ENCODE measurements at regions not wholly inside any gene's neighbourhood (a gene's known extent, or its start where the extent isn't known, plus 50 kb on each side); places are given as distances from the start of the nearest gene placed in this dataset.
"Not testable (repeated sequence)": the region's sequence is repeated elsewhere in the genome, so short reads cannot be mapped to it uniquely, and the experiment has no call there.

DNA sequence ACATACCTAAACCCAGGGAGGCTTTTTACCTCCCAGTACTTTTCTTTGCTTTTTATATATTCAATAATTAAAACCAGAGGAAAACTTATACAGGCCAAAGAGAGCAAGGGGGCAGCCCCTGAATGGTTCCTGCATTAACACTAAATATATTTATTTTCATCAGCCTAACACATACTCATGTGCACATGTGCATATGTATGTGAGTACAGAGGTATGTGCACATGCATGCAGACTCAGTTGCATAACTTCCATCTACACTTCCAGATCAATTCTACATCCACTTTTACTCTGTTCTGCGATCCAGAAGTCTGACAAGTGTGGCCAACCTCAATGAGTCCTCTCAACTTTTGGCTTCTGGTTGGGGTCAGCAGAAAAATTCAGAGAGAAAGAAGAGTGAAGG lies 794.2 kb downstream of the DHX35 start:
- Histone ChIP-seq H3K27me3 (replicated peaks; ENCODE audit: control insufficient read depth, insufficient read depth, low read length) (peaks cover 9% of the 10 kb centered on the region), H3K4me3 (ENCODE audit: low read length) (no peak overlapping the region), H3K9me3 (ENCODE audit: control insufficient read depth, low read length) (no peaks in the 10 kb centered on the region), H3K36me3 (ENCODE audit: control insufficient read depth, insufficient read depth, low read length, severe bottlenecking) (no peaks in the 10 kb centered on the region), H3K4me1 (ENCODE audit: control insufficient read depth, insufficient read depth, low read length) (no peaks in the 10 kb centered on the region), H3K9ac (ENCODE audit: low read length) (no peak overlapping the region)
- no peak for DNase-seq (ENCODE audit: low read depth)

DNA sequence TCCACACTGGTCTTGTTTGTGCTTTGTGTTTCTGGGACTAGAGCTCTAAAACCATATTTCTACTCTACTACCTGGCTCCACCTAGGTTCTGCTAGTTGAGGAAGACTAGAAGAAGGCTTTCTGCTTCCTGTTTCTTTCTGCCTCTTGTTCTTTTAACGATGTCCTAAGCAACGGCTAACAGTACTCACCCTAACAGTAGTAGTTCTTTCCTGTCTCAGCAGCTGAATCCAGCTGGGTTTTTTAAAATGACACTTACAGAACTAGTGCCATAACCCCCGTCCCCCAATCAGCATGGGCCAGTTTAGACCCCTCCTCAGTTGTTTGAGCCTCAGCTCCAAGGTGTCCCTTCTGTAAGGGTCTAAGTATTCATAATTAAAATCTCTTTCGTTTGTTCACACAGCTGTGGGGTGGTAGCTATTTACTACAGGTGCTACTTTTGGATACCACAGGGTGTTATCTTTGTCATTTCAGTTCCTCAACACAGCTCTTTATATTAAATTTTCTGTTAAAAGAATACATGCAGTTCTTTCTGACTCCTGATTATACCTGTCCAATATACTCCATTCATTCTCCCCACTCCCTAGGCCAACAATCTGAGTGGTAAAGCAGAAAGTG lies 790.2 kb downstream of the DHX35 start:
- Histone ChIP-seq H3K4me3 (ENCODE audit: low read length) (no peak overlapping the region), H3K4me1 (ENCODE audit: control insufficient read depth, insufficient read depth, low read length) (no peaks in the 10 kb centered on the region), H3K9ac (ENCODE audit: low read length) (no peak overlapping the region), H3K27me3 (replicated peaks; ENCODE audit: control insufficient read depth, insufficient read depth, low read length) (peaks cover 9% of the 10 kb centered on the region), H3K36me3 (ENCODE audit: control insufficient read depth, insufficient read depth, low read length, severe bottlenecking) (no peaks in the 10 kb centered on the region), H3K9me3 (ENCODE audit: control insufficient read depth, low read length) (peaks cover 27% of the 10 kb centered on the region)
- no peak for DNase-seq (ENCODE audit: low read depth)

DNA sequence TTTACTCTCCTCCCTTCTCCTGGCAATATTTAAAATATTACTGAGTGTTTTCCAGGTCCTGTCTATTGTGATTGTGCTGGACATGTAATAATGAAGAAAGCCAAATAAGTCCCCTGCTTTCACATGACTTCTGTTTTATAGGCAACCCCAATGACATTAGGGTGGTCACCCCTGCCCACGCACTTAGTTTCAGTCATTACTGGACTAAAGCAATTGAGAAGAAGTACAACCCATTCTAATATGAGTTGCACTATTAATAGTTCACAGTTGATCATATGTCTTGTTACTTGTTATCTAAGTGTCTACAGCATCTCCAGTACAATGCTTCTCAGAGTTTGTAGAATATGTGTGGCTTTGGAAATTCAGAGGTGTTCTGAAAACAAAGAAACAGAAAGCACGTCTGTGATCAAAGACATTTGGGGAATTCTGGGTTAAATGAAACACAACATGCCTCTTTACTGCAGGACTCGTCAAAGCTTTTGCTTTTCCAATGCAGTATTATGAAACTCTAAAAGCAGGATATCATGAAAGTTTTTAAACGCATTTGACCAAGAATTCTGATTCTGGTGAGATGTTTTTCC lies 789.5 kb downstream of the DHX35 start:
- H3K9ac ChIP-seq (ENCODE audit: low read length), result no peak overlapping the region
- no peaks in the 10 kb centered on the region for H3K4me1 ChIP-seq (ENCODE audit: control insufficient read depth, insufficient read depth, low read length)
- H3K36me3 ChIP-seq (ENCODE audit: control insufficient read depth, insufficient read depth, low read length, severe bottlenecking), result no peaks in the 10 kb centered on the region
- H3K9me3 ChIP-seq (ENCODE audit: control insufficient read depth, low read length), result peaks cover 29% of the 10 kb centered on the region
- no peak for DNase-seq (ENCODE audit: low read depth)
- H3K27me3 ChIP-seq (replicated peaks; ENCODE audit: control insufficient read depth, insufficient read depth, low read length), result peaks cover 2% of the 10 kb centered on the region
- H3K4me3 ChIP-seq (ENCODE audit: low read length), result no peak overlapping the region

DNA sequence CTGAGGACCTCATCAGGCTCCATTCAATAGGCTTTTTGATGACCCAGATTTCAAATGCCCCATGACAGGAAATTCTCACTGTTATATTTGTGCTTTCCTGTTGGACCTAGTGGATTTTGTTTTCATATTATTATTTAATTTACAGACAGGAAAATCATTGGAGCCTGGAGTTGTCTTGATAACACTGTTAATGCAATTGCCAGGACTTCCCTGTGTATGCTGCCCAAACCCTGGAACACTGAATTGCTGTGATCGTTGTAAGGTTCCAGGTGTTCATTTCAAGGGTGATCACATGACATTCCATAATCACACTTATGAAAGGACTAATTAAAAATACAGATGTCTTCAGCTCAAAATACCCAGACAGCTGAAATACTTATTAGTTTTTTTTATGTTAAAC lies 783.2 kb downstream of the DHX35 start:
- no peak overlapping the region for H3K4me3 ChIP-seq (ENCODE audit: low read length)
- no peak for DNase-seq (ENCODE audit: low read depth)
- H3K36me3 ChIP-seq (ENCODE audit: control insufficient read depth, insufficient read depth, low read length, severe bottlenecking), result no peaks in the 10 kb centered on the region
- no peak overlapping the region for H3K9ac ChIP-seq (ENCODE audit: low read length)
- no peaks in the 10 kb centered on the region for H3K4me1 ChIP-seq (ENCODE audit: control insufficient read depth, insufficient read depth, low read length)
- peaks cover 29% of the 10 kb centered on the region for H3K9me3 ChIP-seq (ENCODE audit: control insufficient read depth, low read length)
- H3K27me3 ChIP-seq (replicated peaks; ENCODE audit: control insufficient read depth, insufficient read depth, low read length), result no peaks in the 10 kb centered on the region

DNA sequence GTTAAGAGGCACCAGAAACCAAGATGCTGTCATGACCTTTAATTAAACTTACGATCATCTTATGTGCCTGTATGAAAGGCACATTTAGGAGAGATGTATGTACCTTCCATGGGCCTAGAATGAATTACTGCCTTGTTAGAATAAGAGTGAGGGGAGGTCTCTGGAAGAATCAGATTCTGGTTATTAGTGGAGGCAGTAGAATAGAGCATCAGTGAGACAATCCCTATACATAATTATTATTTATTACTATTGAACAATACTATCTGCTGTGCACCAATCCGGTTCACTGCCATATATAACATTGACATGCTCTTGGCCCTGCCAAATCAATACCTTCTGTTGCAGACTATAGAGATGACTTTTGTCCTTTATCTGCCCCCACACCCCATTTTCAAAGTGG lies 776.5 kb downstream of the DHX35 start:
- Histone ChIP-seq H3K9me3 (ENCODE audit: control insufficient read depth, low read length) (no peaks in the 10 kb centered on the region), H3K36me3 (ENCODE audit: control insufficient read depth, insufficient read depth, low read length, severe bottlenecking) (no peaks in the 10 kb centered on the region), H3K4me3 (ENCODE audit: low read length) (no peak overlapping the region), H3K9ac (ENCODE audit: low read length) (no peak overlapping the region), H3K27me3 (replicated peaks; ENCODE audit: control insufficient read depth, insufficient read depth, low read length) (no peaks in the 10 kb centered on the region), H3K4me1 (ENCODE audit: control insufficient read depth, insufficient read depth, low read length) (no peaks in the 10 kb centered on the region)
- DNase-seq (ENCODE audit: low read depth), result no peak

DNA sequence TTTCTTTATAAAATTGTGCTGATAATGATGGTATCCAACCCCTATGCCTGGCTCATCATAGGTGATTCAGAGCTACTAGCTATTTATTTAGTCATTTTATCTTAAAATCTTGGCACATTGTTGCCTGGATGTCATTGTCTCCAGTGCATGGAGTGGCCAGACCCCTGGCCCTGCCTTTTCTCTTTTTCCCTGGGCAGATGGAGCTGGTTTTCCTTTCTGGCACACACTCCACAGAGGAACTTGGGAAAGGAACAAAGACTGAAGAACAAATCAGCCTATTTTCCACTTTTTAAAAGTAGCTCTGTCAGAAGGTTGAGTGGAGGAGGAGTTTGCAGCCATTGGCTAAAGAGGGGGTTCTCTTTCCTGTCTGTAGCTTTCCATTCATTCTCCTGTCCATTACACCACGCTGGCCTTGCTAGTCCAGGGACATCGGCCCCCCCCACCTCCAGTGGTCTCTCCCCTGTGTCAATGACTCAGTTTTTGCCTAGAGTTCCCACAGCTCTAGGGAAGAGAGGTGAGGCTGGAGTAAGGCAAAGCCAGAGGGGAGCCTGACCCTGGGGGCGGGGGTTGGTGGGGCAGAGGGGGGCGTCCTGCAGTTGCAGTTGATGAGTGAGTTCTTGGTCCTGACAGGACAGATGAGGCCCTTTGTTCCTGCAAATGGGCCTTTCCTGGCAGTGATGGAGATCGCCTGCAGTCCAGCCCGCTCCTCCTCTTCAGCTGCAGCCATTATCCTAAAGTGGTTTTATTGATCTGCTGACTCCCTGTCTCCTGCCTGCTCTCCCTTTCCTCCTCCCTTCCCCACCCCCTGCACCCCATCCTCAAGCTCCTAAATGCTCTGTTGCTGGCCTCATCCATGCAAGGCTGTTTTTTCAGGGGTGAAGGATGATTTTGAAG lies 774.5 kb downstream of the DHX35 start:
- Histone ChIP-seq H3K4me3 (ENCODE audit: low read length) (no peak overlapping the region), H3K9me3 (ENCODE audit: control insufficient read depth, low read length) (peaks cover 9% of the 10 kb centered on the region), H3K4me1 (ENCODE audit: control insufficient read depth, insufficient read depth, low read length) (no peaks in the 10 kb centered on the region), H3K27me3 (replicated peaks; ENCODE audit: control insufficient read depth, insufficient read depth, low read length) (no peaks in the 10 kb centered on the region), H3K36me3 (ENCODE audit: control insufficient read depth, insufficient read depth, low read length, severe bottlenecking) (no peaks in the 10 kb centered on the region), H3K9ac (ENCODE audit: low read length) (no peak overlapping the region)
- DNase-seq (ENCODE audit: low read depth), result no peak

DNA sequence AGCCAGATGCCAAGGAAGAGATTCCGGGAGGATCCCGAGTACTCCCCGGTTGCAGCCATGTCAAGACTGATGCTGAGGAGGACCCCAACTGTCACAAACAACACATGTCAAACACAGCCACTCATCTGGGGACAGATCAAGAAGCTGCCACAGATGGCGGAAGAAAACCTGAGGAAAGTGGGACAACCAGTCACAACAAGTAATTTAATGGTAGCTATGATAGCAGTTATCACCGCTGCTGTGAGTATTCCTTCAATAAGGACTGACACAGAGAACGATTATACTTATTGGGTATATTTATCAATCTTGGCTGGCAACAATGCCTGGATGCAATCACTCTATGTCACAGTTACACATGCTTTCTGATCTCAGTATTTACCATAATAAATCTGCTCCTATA lies 763.4 kb downstream of the DHX35 start:
- not testable (repeated sequence) for H3K4me3 ChIP-seq (ENCODE audit: low read length); H3K36me3 ChIP-seq (ENCODE audit: control insufficient read depth, insufficient read depth, low read length, severe bottlenecking); H3K4me1 ChIP-seq (ENCODE audit: control insufficient read depth, insufficient read depth, low read length)

DNA sequence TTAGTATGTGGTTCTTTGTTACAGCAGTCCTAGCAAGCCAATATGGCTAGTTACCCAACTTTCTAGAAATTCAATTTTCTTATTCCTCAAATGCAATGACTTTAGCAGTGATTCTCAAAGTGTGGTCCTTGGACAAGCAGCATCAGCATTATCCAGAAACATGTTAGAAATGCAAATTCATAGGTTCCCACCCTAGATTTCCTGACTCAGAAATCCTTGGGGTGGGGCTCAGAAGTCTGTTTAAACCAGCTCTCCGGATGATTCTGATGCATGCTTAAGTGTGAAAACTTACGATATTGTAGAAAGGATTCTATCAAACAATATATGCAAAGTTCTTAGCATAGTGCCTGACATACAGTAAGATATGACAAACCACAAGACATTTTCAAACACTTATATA lies 757.1 kb downstream of the DHX35 start:
- no peak for DNase-seq (ENCODE audit: low read depth)
- H3K27me3 ChIP-seq (replicated peaks; ENCODE audit: control insufficient read depth, insufficient read depth, low read length), result no peaks in the 10 kb centered on the region
- no peak overlapping the region for H3K9ac ChIP-seq (ENCODE audit: low read length)
- peaks cover 10% of the 10 kb centered on the region for H3K4me1 ChIP-seq (ENCODE audit: control insufficient read depth, insufficient read depth, low read length)
- no peaks in the 10 kb centered on the region for H3K9me3 ChIP-seq (ENCODE audit: control insufficient read depth, low read length)
- no peaks in the 10 kb centered on the region for H3K36me3 ChIP-seq (ENCODE audit: control insufficient read depth, insufficient read depth, low read length, severe bottlenecking)
- H3K4me3 ChIP-seq (ENCODE audit: low read length), result no peak overlapping the region

More for the DNA sequence above, 763.4 kb downstream of the DHX35 start:
- not testable (repeated sequence) for H3K9ac ChIP-seq (ENCODE audit: low read length); H3K27me3 ChIP-seq (replicated peaks; ENCODE audit: control insufficient read depth, insufficient read depth, low read length); DNase-seq (ENCODE audit: low read depth)
- H3K9me3 ChIP-seq (ENCODE audit: control insufficient read depth, low read length), result peaks cover 27% of the 10 kb centered on the region

DNA sequence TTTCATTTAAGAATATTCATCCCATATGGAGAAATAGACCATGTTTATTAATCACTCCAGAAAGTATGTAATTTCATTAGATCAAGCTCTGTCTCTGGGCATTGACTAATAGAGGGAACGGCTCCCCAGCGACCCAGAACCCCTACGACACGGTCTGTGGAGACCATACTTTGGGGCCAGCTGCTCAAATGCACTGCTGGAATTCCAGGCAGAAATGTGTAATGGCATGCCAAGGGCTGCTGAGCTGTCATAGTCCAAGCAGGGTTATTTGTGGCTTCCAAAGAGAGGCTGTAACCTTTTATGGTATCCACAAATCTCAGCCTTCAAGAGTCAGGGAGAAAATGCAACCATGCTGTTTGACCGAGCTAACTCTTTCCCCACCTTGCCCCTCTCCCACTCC lies 755.8 kb downstream of the DHX35 start:
- Histone ChIP-seq H3K4me3 (ENCODE audit: low read length) (no peak overlapping the region), H3K36me3 (ENCODE audit: control insufficient read depth, insufficient read depth, low read length, severe bottlenecking) (no peaks in the 10 kb centered on the region), H3K9me3 (ENCODE audit: control insufficient read depth, low read length) (no peaks in the 10 kb centered on the region), H3K27me3 (replicated peaks; ENCODE audit: control insufficient read depth, insufficient read depth, low read length) (no peaks in the 10 kb centered on the region), H3K9ac (ENCODE audit: low read length) (no peak overlapping the region), H3K4me1 (ENCODE audit: control insufficient read depth, insufficient read depth, low read length) (peaks cover 10% of the 10 kb centered on the region)
- DNase-seq (ENCODE audit: low read depth), result no peak

DNA sequence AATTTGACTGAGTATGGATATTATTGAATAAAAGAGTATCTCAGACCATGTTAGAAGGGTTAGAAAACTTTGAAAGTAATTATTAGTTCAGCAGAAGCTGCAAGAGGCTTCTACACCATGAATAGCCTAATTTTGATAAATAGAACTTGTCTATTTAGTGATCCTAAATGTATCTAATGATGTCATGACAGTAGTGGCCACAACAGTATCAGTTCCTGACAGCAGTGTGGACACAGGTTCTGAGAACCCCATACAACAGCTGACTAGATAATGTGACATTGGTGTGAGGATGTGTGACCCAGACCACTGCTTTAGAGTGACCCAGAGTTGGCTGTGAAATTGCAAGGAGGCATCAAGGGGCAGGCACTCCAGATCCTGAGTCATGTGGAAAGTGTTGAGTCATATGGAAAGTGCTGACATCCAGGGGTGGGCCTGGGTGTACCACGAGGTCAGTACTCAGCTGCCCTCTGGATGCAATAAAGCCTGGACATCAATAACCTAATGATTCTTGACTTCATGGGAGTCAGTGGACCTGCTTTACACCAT lies 754.7 kb downstream of the DHX35 start:
- Histone ChIP-seq H3K36me3 (ENCODE audit: control insufficient read depth, insufficient read depth, low read length, severe bottlenecking) (no peaks in the 10 kb centered on the region), H3K4me1 (ENCODE audit: control insufficient read depth, insufficient read depth, low read length) (peaks cover 10% of the 10 kb centered on the region), H3K9ac (ENCODE audit: low read length) (no peak overlapping the region), H3K27me3 (replicated peaks; ENCODE audit: control insufficient read depth, insufficient read depth, low read length) (no peaks in the 10 kb centered on the region), H3K4me3 (ENCODE audit: low read length) (no peak overlapping the region), H3K9me3 (ENCODE audit: control insufficient read depth, low read length) (no peaks in the 10 kb centered on the region)
- DNase-seq (ENCODE audit: low read depth), result no peak

DNA sequence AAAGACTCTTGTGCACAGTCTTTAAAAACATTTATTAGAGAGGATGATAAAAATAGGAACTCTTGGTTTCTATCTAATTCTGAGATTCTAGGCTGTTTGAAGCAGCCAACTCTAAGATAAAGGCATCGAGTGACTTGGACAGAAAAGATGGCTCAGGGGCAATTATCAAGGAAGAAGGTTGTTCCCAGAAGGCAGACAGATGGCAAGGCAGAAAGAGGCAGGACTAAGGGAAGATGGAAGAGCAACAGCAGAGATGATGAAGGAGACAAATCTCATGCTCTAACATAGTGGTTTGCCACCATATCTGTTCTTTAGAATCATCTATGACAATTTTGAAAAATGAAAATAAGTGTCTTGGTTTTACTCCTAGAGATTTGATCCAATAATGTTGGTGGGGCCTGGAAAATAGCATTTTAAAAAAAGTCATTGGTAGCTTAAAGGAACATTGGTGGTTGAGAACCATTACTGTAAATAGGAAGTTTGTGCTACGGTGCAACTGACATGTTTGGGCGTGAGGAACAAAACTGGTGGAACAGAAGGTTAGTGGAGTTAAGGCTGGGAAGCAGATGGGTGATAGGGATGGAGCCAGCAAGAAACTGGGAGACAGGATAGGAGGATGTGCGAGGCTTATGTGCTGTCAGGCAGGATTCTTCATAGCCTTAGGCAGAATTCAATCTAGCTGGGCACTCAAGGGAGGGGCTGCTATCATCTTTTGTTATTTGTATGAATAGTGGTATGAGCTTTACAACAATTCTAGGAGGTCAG lies 751.1 kb downstream of the DHX35 start:
- DNase-seq (ENCODE audit: low read depth), result no peak
- H3K4me3 ChIP-seq (ENCODE audit: low read length), result no peak overlapping the region

More for the DNA sequence above, 751.1 kb downstream of the DHX35 start:
- no peaks in the 10 kb centered on the region for H3K9me3 ChIP-seq (ENCODE audit: control insufficient read depth, low read length)
- no peak overlapping the region for H3K9ac ChIP-seq (ENCODE audit: low read length)
- H3K36me3 ChIP-seq (ENCODE audit: control insufficient read depth, insufficient read depth, low read length, severe bottlenecking), result no peaks in the 10 kb centered on the region
- H3K27me3 ChIP-seq (replicated peaks; ENCODE audit: control insufficient read depth, insufficient read depth, low read length), result no peaks in the 10 kb centered on the region
- peaks cover 10% of the 10 kb centered on the region for H3K4me1 ChIP-seq (ENCODE audit: control insufficient read depth, insufficient read depth, low read length)

All from adipocyte (in vitro differentiated cells).